Esophagus squamous epithelium (tissue), 4 donors: ENCODE measurements at regions not wholly inside any gene's neighbourhood (a gene's known extent, or its start where the extent isn't known, plus 50 kb on each side); places are given as distances from the start of the nearest gene placed in this dataset.

ENCODE experiments used
- POLR2A ChIP-seq, 4 donors: fragments of 450-650 bp; IDR thresholded peaks; one replicate each; pipeline ENCODE4 v1.6.1; 2017; ENCODE audit warnings: antibody characterized with exemption in 4 of 4, mild to moderate bottlenecking in 4 of 4, moderate library complexity in 3 of 4
- TF ChIP-seq, protein P1 (sequence below), 6 experiments: fragments of 450-650 bp in 4 of 6; fragments of 200-600 bp in 2 of 6; sonication (generic) in 2 of 6; IDR thresholded peaks; one replicate each; pipeline ENCODE4 v1.5.1; 2016 to 2019; ENCODE audit warnings: antibody characterized with exemption in 6 of 6, mild to moderate bottlenecking in 4 of 6, moderate library complexity in 4 of 6

DNA sequence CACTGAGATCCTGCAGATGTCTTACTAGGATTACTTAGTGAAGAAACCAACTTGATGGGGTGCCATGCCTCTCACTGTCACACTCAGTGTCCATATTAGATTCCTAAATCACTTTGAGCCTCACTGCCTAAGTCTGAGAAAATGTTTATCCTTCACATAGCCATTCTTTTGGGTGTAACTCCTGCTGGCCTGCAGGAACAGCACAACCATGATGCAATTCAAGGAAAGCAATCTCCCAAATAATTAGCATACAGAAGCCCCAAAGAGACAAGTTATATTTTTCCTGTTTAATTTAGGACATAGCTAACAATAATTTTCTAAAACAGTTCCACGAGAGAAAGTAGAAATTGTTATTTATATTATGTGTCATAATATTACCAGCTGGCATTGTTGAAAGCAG is 655.5 kb downstream of the KCNA4 start:
- TF ChIP-seq, protein P1, sequence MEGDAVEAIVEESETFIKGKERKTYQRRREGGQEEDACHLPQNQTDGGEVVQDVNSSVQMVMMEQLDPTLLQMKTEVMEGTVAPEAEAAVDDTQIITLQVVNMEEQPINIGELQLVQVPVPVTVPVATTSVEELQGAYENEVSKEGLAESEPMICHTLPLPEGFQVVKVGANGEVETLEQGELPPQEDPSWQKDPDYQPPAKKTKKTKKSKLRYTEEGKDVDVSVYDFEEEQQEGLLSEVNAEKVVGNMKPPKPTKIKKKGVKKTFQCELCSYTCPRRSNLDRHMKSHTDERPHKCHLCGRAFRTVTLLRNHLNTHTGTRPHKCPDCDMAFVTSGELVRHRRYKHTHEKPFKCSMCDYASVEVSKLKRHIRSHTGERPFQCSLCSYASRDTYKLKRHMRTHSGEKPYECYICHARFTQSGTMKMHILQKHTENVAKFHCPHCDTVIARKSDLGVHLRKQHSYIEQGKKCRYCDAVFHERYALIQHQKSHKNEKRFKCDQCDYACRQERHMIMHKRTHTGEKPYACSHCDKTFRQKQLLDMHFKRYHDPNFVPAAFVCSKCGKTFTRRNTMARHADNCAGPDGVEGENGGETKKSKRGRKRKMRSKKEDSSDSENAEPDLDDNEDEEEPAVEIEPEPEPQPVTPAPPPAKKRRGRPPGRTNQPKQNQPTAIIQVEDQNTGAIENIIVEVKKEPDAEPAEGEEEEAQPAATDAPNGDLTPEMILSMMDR (IDR thresholded peaks at IDR 0.05), result no peak
- TF ChIP-seq POLR2A (IDR thresholded peaks at IDR 0.05), result no peak
